ENCODE measurements at regions not wholly inside any gene's neighbourhood (a gene's known extent, or its start where the extent isn't known, plus 50 kb on each side); places are given as distances from the start of the nearest gene placed in this dataset.

DNA sequence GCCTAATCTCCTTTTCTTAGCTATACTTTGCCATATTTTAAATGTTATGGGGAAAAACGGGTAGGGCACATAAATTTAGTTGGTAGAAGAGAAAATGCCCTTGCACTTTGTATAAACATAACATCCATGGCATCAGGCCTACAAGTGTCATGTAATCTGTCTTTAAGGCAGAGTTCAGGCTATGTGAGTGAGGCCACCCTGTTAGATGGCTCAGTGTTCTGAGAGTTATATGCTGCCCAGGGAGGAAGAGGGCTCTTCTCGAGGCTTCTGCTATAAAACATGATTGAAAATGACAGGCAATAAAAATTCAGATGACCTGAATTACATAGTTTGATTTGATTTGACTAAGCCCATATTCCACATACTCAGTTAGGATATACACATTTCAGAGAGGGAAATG is 553.6 kb upstream of the MAP3K7 start:
- TF ChIP-seq, protein P1, sequence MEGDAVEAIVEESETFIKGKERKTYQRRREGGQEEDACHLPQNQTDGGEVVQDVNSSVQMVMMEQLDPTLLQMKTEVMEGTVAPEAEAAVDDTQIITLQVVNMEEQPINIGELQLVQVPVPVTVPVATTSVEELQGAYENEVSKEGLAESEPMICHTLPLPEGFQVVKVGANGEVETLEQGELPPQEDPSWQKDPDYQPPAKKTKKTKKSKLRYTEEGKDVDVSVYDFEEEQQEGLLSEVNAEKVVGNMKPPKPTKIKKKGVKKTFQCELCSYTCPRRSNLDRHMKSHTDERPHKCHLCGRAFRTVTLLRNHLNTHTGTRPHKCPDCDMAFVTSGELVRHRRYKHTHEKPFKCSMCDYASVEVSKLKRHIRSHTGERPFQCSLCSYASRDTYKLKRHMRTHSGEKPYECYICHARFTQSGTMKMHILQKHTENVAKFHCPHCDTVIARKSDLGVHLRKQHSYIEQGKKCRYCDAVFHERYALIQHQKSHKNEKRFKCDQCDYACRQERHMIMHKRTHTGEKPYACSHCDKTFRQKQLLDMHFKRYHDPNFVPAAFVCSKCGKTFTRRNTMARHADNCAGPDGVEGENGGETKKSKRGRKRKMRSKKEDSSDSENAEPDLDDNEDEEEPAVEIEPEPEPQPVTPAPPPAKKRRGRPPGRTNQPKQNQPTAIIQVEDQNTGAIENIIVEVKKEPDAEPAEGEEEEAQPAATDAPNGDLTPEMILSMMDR (IDR thresholded peaks at IDR 0.05), result no peak
- TF ChIP-seq HDAC2 (IDR thresholded peaks at IDR 0.05) (no peak), CBX8 (IDR thresholded peaks at IDR 0.05) (no peak), PHF8 (IDR thresholded peaks at IDR 0.05; ENCODE audit: borderline replicate concordance, low read depth) (no peak), EP300 (IDR thresholded peaks at IDR 0.05) (no peak), TP53 (CRISPR knock-in tag; IDR thresholded peaks at IDR 0.05) (no peak), POLR2AphosphoS2 (conservative IDR thresholded peaks at IDR 0.05; ENCODE audit: low read length) (no peak), CHD2 (IDR thresholded peaks at IDR 0.05; ENCODE audit: low read length, partially characterized antibody) (no peak)
- TF ChIP-seq, protein P2, sequence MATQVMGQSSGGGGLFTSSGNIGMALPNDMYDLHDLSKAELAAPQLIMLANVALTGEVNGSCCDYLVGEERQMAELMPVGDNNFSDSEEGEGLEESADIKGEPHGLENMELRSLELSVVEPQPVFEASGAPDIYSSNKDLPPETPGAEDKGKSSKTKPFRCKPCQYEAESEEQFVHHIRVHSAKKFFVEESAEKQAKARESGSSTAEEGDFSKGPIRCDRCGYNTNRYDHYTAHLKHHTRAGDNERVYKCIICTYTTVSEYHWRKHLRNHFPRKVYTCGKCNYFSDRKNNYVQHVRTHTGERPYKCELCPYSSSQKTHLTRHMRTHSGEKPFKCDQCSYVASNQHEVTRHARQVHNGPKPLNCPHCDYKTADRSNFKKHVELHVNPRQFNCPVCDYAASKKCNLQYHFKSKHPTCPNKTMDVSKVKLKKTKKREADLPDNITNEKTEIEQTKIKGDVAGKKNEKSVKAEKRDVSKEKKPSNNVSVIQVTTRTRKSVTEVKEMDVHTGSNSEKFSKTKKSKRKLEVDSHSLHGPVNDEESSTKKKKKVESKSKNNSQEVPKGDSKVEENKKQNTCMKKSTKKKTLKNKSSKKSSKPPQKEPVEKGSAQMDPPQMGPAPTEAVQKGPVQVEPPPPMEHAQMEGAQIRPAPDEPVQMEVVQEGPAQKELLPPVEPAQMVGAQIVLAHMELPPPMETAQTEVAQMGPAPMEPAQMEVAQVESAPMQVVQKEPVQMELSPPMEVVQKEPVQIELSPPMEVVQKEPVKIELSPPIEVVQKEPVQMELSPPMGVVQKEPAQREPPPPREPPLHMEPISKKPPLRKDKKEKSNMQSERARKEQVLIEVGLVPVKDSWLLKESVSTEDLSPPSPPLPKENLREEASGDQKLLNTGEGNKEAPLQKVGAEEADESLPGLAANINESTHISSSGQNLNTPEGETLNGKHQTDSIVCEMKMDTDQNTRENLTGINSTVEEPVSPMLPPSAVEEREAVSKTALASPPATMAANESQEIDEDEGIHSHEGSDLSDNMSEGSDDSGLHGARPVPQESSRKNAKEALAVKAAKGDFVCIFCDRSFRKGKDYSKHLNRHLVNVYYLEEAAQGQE (IDR thresholded peaks at IDR 0.05), result no peak
- TF ChIP-seq, protein P3, sequence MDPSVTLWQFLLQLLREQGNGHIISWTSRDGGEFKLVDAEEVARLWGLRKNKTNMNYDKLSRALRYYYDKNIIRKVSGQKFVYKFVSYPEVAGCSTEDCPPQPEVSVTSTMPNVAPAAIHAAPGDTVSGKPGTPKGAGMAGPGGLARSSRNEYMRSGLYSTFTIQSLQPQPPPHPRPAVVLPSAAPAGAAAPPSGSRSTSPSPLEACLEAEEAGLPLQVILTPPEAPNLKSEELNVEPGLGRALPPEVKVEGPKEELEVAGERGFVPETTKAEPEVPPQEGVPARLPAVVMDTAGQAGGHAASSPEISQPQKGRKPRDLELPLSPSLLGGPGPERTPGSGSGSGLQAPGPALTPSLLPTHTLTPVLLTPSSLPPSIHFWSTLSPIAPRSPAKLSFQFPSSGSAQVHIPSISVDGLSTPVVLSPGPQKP (IDR thresholded peaks at IDR 0.05; ENCODE audit: low read depth, low read length), result no peak
